Motor neuron (in vitro differentiated cells): ENCODE measurements at regions not wholly inside any gene's neighbourhood (a gene's known extent, or its start where the extent isn't known, plus 50 kb on each side); places are given as distances from the start of the nearest gene placed in this dataset.
A peak's percentile ranks its signal among the peaks of the same experiment; 100 is the strongest.

Experiments used
- ATAC-seq, 8 experiments: fragments of 200-7000 bp; cut with Tn5 transposase; replicated peaks in 6 of 8; 2 replicates each; pipeline ENCODE4 v1.8.0; 2021; ENCODE audit warnings: mild to moderate bottlenecking in 8 of 8, moderate library complexity in 8 of 8
- H3K27ac ChIP-seq, 2 donors: fragments of 250-450 bp; sonication (Bioruptor Pico); 2 replicates each; pipeline ENCODE4 v1.9.0; 2021; ENCODE audit warnings: antibody characterized with exemption in 2 of 2, mild to moderate bottlenecking in 2 of 2, moderate library complexity in 1 of 2
- H3K4me1 ChIP-seq, 2 donors: fragments of 250-450 bp; sonication (Bioruptor Pico); replicated peaks in 1 of 2; 2 replicates each; pipeline ENCODE4 v1.6.1; 2021; ENCODE audit warnings: antibody characterized with exemption in 2 of 2, mild to moderate bottlenecking in 2 of 2, moderate library complexity in 1 of 2
- H3K4me3 ChIP-seq, 5 donors: fragments of 250-450 bp; sonication (Bioruptor Pico); 2 replicates each; pipeline ENCODE4 v1.9.0; 2021; ENCODE audit warnings: antibody characterized with exemption in 5 of 5, mild to moderate bottlenecking in 5 of 5, moderate library complexity in 4 of 5
- WGBS, 10 experiments: fragments of 450-650 bp; shearing (Covaris generic); methylation state at CpG; one replicate each; pipeline ENCODE4 v1.0.0; 2022; 5-methylcytosine and 5-hydroxymethylcytosine counted together
- in situ Hi-C, 9 experiments: fragments of 400-800 bp; cut with MboI; loops; one replicate each; pipeline ENCODE4 v1.15.0; 2021; ENCODE audit warnings: low sequenced_read_pairs in 9 of 9, low pct_unique_long_range_greater_than_20kb in 2 of 9; ENCODE audit not compliant: unreplicated experiment in 9 of 9

DNA sequence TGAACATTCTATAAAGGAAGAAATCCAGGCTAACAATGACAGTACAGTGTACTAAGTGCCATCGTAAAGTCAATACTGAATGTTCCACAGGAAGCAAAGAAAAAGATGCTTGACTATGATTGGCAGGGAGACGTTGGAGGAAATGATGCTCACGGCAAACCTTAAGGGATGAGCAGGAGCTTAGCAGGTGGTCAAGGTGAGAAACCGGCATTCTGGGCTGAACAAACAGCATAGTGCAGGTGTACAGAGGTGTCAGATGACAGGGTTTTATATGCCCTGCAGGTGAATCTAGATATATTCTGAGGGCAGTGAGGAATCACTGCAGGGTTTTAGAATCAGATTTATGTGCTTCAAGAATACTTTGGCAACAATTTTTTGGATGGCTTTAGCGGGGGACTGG is 85.3 kb upstream of the HEPHL1 start:
- ATAC-seq, result no peak

DNA sequence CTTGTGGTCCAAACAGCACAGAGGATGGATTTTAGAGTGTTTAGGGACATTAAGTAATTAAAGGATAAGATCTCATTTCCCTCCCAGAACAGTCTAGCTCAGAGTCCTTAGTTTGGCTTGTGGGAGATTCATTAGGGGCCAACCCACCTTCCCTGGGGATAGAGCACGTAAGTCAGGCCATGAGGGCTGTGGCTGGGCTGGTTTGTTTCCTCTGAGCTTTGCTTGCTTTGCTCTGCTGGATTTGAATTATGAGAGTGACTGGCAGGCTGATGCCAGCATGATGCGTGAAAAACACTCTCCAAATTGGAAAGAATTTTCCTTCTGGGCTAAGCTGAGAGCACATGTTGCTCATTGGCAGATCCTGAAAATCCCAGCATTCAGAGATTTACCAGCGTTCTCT is 84.7 kb upstream of the HEPHL1 start:
- WGBS, 10 experiments, result 0 to 76% (median 61%) methylated on average over 1 to 3 of the region's 3 CpGs; no CpG with 5 or more reads in 4 of the 10 experiments
- Histone ChIP-seq H3K27ac (no peak overlapping the region), H3K4me3 (no peak overlapping the region), H3K4me1 (no peaks in the 10 kb centered on the region)
- in situ Hi-C loops, result no loop called here
- ATAC-seq, result no peak

More for the DNA sequence above, 85.3 kb upstream of the HEPHL1 start:
- H3K4me1 ChIP-seq, result no peaks in the 10 kb centered on the region
- no peak overlapping the region for H3K4me3 ChIP-seq
- WGBS, 10 experiments, result 0 to 90% (median 64%) methylated on average over 1 to 5 of the region's 5 CpGs
- in situ Hi-C loops, result no loop called here
- no peak overlapping the region for H3K27ac ChIP-seq

DNA sequence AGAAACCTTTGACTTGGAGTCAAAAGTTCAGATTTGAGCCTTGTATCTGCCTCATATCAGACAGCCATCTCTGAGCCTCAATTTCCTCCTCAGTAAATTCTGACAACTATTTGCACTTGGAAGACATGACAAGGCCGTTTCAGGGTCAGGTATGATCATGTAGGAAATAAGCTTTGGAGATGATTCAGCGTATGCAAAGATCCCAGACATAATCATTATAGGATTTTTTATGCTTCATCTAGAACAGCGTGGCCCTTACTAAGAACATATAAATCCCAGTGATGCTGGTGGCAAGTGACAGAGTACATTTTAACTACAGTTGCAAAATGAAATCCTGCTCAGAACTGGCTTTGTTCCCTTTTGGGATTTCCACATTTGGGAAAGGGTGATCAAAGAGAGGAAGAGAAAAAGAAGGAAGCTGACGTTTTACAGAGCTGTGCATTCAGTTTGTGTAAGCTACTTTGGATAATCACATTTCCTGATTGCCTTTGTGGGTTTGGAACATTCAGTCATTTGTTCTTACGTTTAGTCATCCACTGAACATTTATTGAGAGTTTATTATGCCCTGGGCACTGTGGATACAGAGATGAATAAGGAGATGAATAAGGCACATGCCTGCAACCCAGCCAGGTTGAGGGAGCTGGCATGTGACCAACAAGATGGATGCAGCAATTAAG is 81.9 kb upstream of the HEPHL1 start:
- Histone ChIP-seq H3K4me1 (no peaks in the 10 kb centered on the region), H3K27ac (no peak overlapping the region), H3K4me3 (no peak overlapping the region)
- 0 to 73% (median 51%) methylated on average over 1 to 5 of the region's 5 CpGs for WGBS, 10 experiments
- in situ Hi-C loops, result no loop called here
- ATAC-seq, result peak in 1 of 8 experiments; percentile 15

DNA sequence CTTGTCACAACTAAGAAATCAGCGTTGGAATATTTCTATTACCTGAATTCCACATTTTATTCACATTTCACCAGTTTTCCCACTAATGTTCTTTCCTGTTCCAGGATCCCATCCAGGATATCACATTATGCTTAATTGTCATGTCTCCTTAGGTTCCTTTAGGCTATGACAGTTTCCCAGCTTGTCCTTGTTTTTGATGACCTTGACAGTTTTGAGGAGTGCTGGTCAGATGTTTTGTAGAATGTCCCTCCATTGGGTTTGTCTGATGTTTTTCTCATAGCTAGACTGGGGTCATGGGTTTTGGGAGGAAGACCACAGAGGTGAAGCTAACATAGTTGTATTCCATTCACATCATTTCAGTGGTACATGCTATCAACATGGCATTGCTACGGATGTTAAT is 80.8 kb upstream of the HEPHL1 start:
- WGBS, 10 experiments, result 38 to 100% (median 85%) methylated on average over 1 to 2 of the region's 2 CpGs; no CpG with 5 or more reads in 1 of the 10 experiments
- Histone ChIP-seq H3K4me1 (no peaks in the 10 kb centered on the region), H3K4me3 (no peak overlapping the region), H3K27ac (no peak overlapping the region)
- in situ Hi-C loops, result no loop called here
- no peak for ATAC-seq

DNA sequence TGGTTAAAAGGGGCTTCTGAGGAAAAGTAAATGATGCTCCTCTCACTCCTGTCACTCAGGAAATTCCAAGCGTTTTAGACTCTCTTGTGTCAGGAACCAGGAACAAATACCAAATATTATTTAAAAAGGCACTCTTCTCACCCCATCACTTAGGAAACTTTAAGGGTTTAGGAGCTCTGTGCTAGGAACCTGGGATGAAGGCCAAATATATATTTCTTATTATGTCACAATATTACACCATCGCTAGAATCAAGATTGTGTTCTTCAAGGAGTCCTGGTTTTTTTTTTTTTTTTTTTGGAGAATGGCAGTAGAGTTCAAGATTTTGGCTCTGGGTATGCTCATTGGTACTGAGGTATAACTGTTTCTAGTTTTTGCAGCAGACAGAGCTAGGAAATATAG is 79.0 kb upstream of the HEPHL1 start:
- 0 to 100% (median 85%) methylated on average over 1 to 2 of the region's 2 CpGs; no CpG with 5 or more reads in 2 of the 10 experiments for WGBS, 10 experiments
- Histone ChIP-seq H3K4me1 (no peaks in the 10 kb centered on the region), H3K4me3 (no peak overlapping the region), H3K27ac (no peak overlapping the region)
- in situ Hi-C loops, result no loop called here
- ATAC-seq, result no peak

- WGBS, 10 experiments, result 38 to 100% (median 93%) methylated on average over 1 to 2 of the region's 2 CpGs; no CpG with 5 or more reads in 1 of the 10 experiments
- in situ Hi-C loops, result no loop called here
- no peak for ATAC-seq
Measured at GRCh38 chr11:93945596-93945995, 75.6 kb upstream of the HEPHL1 start.

GRCh38 chr11:93952082-93952780 is 68.9 kb upstream of the HEPHL1 start:
- no peak overlapping the region for H3K4me3 ChIP-seq
- H3K27ac ChIP-seq, result no peak overlapping the region
- no peaks in the 10 kb centered on the region for H3K4me1 ChIP-seq
- ATAC-seq, result no peak
- in situ Hi-C loops, result no loop called here
- 0 to 85% (median 42%) methylated on average over 1 to 5 of the region's 6 CpGs; no CpG with 5 or more reads in 1 of the 10 experiments for WGBS, 10 experiments

More at GRCh38 chr11:93945596-93945995, 75.6 kb upstream of the HEPHL1 start:
- Histone ChIP-seq H3K27ac (no peak overlapping the region), H3K4me1 (no peaks in the 10 kb centered on the region), H3K4me3 (no peak overlapping the region)

- peak in 3 of 8 experiments; percentile 87 to 96 (median 92) for ATAC-seq
- in situ Hi-C loops, result no loop called here
- H3K4me1 ChIP-seq, result no peaks in the 10 kb centered on the region
- H3K4me3 ChIP-seq, result no peak overlapping the region
- WGBS, 10 experiments, result 0 to 100% (median 65%) methylated on average over 1 to 5 of the region's 5 CpGs; no CpG with 5 or more reads in 3 of the 10 experiments
- H3K27ac ChIP-seq, result no peak overlapping the region
Measured at GRCh38 chr11:93957397-93957952, 63.7 kb upstream of the HEPHL1 start.

GRCh38 chr11:93958991-93959390 is 62.2 kb upstream of the HEPHL1 start:
- no peaks in the 10 kb centered on the region for H3K4me1 ChIP-seq
- in situ Hi-C loops, result no loop called here
- no peak overlapping the region for H3K27ac ChIP-seq
- ATAC-seq, result no peak
- whole genome bisulfite sequencing, 10 experiments, result 18 to 67% (median 60%) methylated on average over 1 to 3 of the region's 3 CpGs; no CpG with 5 or more reads in 7 of the 10 experiments
- no peak overlapping the region for H3K4me3 ChIP-seq

GRCh38 chr11:93959663-93960062 is 61.5 kb upstream of the HEPHL1 start:
- no peak for ATAC-seq
- in situ Hi-C loops, result no loop called here

GRCh38 chr11:93963072-93963471 is 58.1 kb upstream of the HEPHL1 start:
- in situ Hi-C loops, result no loop called here
- 42 to 86% (median 80%) methylated on average over 1 to 2 of the region's 2 CpGs; no CpG with 5 or more reads in 5 of the 10 experiments for WGBS, 10 experiments
- H3K27ac ChIP-seq, result no peak overlapping the region
- no peak overlapping the region for H3K4me3 ChIP-seq
- no peaks in the 10 kb centered on the region for H3K4me1 ChIP-seq
- no peak for ATAC-seq

More at GRCh38 chr11:93959663-93960062, 61.5 kb upstream of the HEPHL1 start:
- no peak overlapping the region for H3K4me3 ChIP-seq
- no peaks in the 10 kb centered on the region for H3K4me1 ChIP-seq
- 33 to 100% (median 74%) methylated on average over 2 to 5 of the region's 5 CpGs; no CpG with 5 or more reads in 4 of the 10 experiments for WGBS, 10 experiments
- no peak overlapping the region for H3K27ac ChIP-seq

GRCh38 chr11:93967258-93967657 is 53.9 kb upstream of the HEPHL1 start:
- in situ Hi-C loops, result no loop called here
- WGBS, 10 experiments, result 73 to 100% (median 85%) methylated on average over 1 to 4 of the region's 4 CpGs; no CpG with 5 or more reads in 4 of the 10 experiments
- H3K4me3 ChIP-seq, result no peak overlapping the region
- no peaks in the 10 kb centered on the region for H3K4me1 ChIP-seq
- H3K27ac ChIP-seq, result no peak overlapping the region
- ATAC-seq, result no peak

GRCh38 chr11:93967944-93968343 is 53.2 kb upstream of the HEPHL1 start:
- H3K4me3 ChIP-seq, result no peak overlapping the region
- no peak overlapping the region for H3K27ac ChIP-seq
- WGBS, 10 experiments, result 0 to 90% (median 83%) methylated on average over 1 to 5 of the region's 5 CpGs; no CpG with 5 or more reads in 3 of the 10 experiments
- H3K4me1 ChIP-seq, result no peaks in the 10 kb centered on the region
- in situ Hi-C loops, result no loop called here
- no peak for ATAC-seq
